IMR-90 (cell line): ENCODE measurements at regions not wholly inside any gene's neighbourhood (a gene's known extent, or its start where the extent isn't known, plus 50 kb on each side); places are given as distances from the start of the nearest gene placed in this dataset.

Experiments
- ATAC-seq: fragments of 200-7000 bp; cut with Tn5 transposase; 2 replicates; pipeline ENCODE4 v1.9.1; 2020; ENCODE audit warnings: low read depth, mild to moderate bottlenecking, moderate library complexity
- BruUV-seq: library from RNA; stranded (reverse); fragments of 400-500 nt; replicated peaks from 2 replicates; lab custom pipeline; 2021; lab: Mats Ljungman, UMichigan
- CTCF ChIA-PET: fragments of 300-600 bp; formaldehyde crosslinking; extraction: SDS; loops from one replicate; lab custom pipeline; 2021; ENCODE audit warnings: antibody characterized with exemption; lab: Yijun Ruan, JAX
- POLR2A ChIA-PET: fragments of 300-600 bp; sonication (Branson Sonifier 250); formaldehyde crosslinking; loops from one replicate; lab custom pipeline; 2022; ENCODE audit warnings: antibody characterized with exemption; ENCODE audit not compliant: unreplicated experiment; lab: Charles Lee
- DNase-seq: peaks from one replicate; pipeline ENCODE4 v3.0.0; 2013
- H2AFZ ChIP-seq: replicated peaks from 2 replicates; pipeline ENCODE3; 2013; ENCODE audit warnings: low read length, mild to moderate bottlenecking; ENCODE audit not compliant: poor library complexity
- H2AK5ac ChIP-seq: 2 replicates; pipeline ENCODE4 v1.6.1; 2013; ENCODE audit warnings: low read depth, low read length, inconsistent platforms
- H2AK9ac ChIP-seq: replicated peaks from 2 replicates; pipeline ENCODE3; 2013; ENCODE audit warnings: mild to moderate bottlenecking, low read depth, low read length, moderate library complexity; ENCODE audit not compliant: poor library complexity
- H2BK120ac ChIP-seq: 2 replicates; pipeline ENCODE4 v1.6.1; 2013; ENCODE audit warnings: low read depth, low read length, inconsistent platforms
- H2BK15ac ChIP-seq: 3 replicates; pipeline ENCODE4 v1.6.1; 2013; ENCODE audit warnings: low read depth, low read length, inconsistent platforms
- H2BK20ac ChIP-seq: 2 replicates; pipeline ENCODE4 v1.6.1; 2013; ENCODE audit warnings: low read depth, mild to moderate bottlenecking, inconsistent platforms, low read length, moderate library complexity
- H2BK5ac ChIP-seq: 2 replicates; pipeline ENCODE4 v1.6.1; 2013; ENCODE audit warnings: mild to moderate bottlenecking, low read depth, low read length, inconsistent platforms; ENCODE audit not compliant: poor library complexity, severe bottlenecking
- H3K14ac ChIP-seq: replicated peaks from 2 replicates; pipeline ENCODE4 v1.6.1; 2013; ENCODE audit warnings: low read depth, low read length, inconsistent platforms
- H3K18ac ChIP-seq: 2 replicates; pipeline ENCODE4 v1.6.1; 2013; ENCODE audit warnings: low read depth, low read length, control low read depth
- H3K23ac ChIP-seq: 2 replicates; pipeline ENCODE4 v1.6.1; 2013; ENCODE audit warnings: low read depth, low read length, inconsistent platforms
- H3K27ac ChIP-seq: 2 replicates; pipeline ENCODE4 v1.5.1; 2013; ENCODE audit warnings: mild to moderate bottlenecking, control low read depth, low read length; ENCODE audit not compliant: insufficient read depth
- H3K27me3 ChIP-seq: 2 replicates; pipeline ENCODE4 v1.6.1; 2013; ENCODE audit warnings: low read length; ENCODE audit not compliant: control insufficient read depth, insufficient read depth
- H3K36me3 ChIP-seq: 2 replicates; pipeline ENCODE4 v1.6.1; 2013; ENCODE audit warnings: low read length, mixed read lengths; ENCODE audit not compliant: control insufficient read depth, insufficient read depth
- H3K4ac ChIP-seq: 2 replicates; pipeline ENCODE4 v1.6.1; 2013; ENCODE audit warnings: low read depth, low read length, inconsistent platforms
- H3K4me1 ChIP-seq: 2 replicates; pipeline ENCODE4 v1.6.1; 2013; ENCODE audit warnings: low read length, mixed read lengths; ENCODE audit not compliant: control insufficient read depth, insufficient read depth
- H3K4me2 ChIP-seq: 2 replicates; pipeline ENCODE4 v1.6.1; 2013; ENCODE audit warnings: low read depth, mild to moderate bottlenecking, control low read depth, low read length, moderate library complexity
- H3K4me3 ChIP-seq: 2 replicates; pipeline ENCODE4 v1.5.1; 2013; ENCODE audit warnings: low read depth, mild to moderate bottlenecking, control low read depth, low read length, moderate library complexity; ENCODE audit not compliant: insufficient read depth
- H3K56ac ChIP-seq: 2 replicates; pipeline ENCODE4 v1.6.1; 2013; ENCODE audit warnings: low read length, inconsistent platforms; ENCODE audit not compliant: insufficient read depth; ENCODE audit errors: extremely low read depth
- H3K79me1 ChIP-seq, 2 experiments: 2 replicates each; pipeline ENCODE4 v1.6.1; 2013; ENCODE audit warnings: low read length in 2 of 2, inconsistent platforms in 1 of 2, low read depth in 1 of 2
- H3K9ac ChIP-seq: 2 replicates; pipeline ENCODE4 v1.6.1; 2013; ENCODE audit warnings: low read depth, low read length, control low read depth
- H3K9me1 ChIP-seq: 2 replicates; pipeline ENCODE4 v1.6.1; 2013; ENCODE audit warnings: low read length, inconsistent platforms; ENCODE audit not compliant: insufficient read depth
- H3K9me3 ChIP-seq: 2 replicates; pipeline ENCODE4 v1.6.1; 2013; ENCODE audit warnings: low read length; ENCODE audit not compliant: control insufficient read depth, insufficient read depth
- H4K20me1 ChIP-seq: 2 replicates; pipeline ENCODE4 v1.6.1; 2013; ENCODE audit warnings: low read length, inconsistent platforms; ENCODE audit not compliant: insufficient read depth
- H4K5ac ChIP-seq: 2 replicates; pipeline ENCODE4 v1.6.1; 2013; ENCODE audit warnings: mild to moderate bottlenecking, low read depth, low read length, control low read depth
- H4K8ac ChIP-seq, 2 experiments: 2 replicates each; pipeline ENCODE4 v1.6.1; 2013; ENCODE audit warnings: low read depth in 2 of 2, low read length in 2 of 2, control low read depth in 1 of 2, inconsistent platforms in 1 of 2
- H4K91ac ChIP-seq: 2 replicates; pipeline ENCODE4 v1.6.1; 2013; ENCODE audit warnings: low read depth, low read length, inconsistent platforms; ENCODE audit not compliant: insufficient read depth
- BHLHE40 ChIP-seq: fragments of 150-350 bp; IDR thresholded peaks from 2 replicates; pipeline ENCODE4 v1.6.1; 2016; ENCODE audit warnings: mild to moderate bottlenecking, low read depth, low read length
- CEBPB ChIP-seq: IDR thresholded peaks from 2 replicates; pipeline ENCODE4 v1.6.1; 2012; ENCODE audit warnings: low read depth, low read length, improper control_type of control experiment
- CHD1 ChIP-seq: IDR thresholded peaks from 2 replicates; pipeline ENCODE4 v1.6.1; 2012; ENCODE audit warnings: low read depth, low read length, improper control_type of control experiment
- FOS ChIP-seq: fragments of 150-350 bp; IDR thresholded peaks from 2 replicates; pipeline ENCODE4 v1.6.1; 2016; ENCODE audit warnings: low read depth, low read length
- MAFK ChIP-seq: IDR thresholded peaks from 2 replicates; pipeline ENCODE4 v1.6.1; 2012; ENCODE audit warnings: low read depth, low read length, improper control_type of control experiment
- MAZ ChIP-seq: IDR thresholded peaks from 2 replicates; pipeline ENCODE4 v1.6.1; 2012; ENCODE audit warnings: low read depth, mild to moderate bottlenecking, low read length, improper control_type of control experiment, moderate library complexity, borderline replicate concordance
- MXI1 ChIP-seq: IDR thresholded peaks from 2 replicates; pipeline ENCODE4 v1.6.1; 2012; ENCODE audit warnings: low read depth, mild to moderate bottlenecking, low read length, moderate library complexity, borderline replicate concordance
- NFE2L2 ChIP-seq: fragments of 150-350 bp; IDR thresholded peaks from 2 replicates; pipeline ENCODE4 v1.6.1; 2016; ENCODE audit warnings: low read depth, mild to moderate bottlenecking, low read length
- POLR2A ChIP-seq: IDR thresholded peaks from 2 replicates; pipeline ENCODE4 v1.6.1; 2012; ENCODE audit warnings: mild to moderate bottlenecking, low read depth, low read length
- RAD21 ChIP-seq: IDR thresholded peaks from 2 replicates; pipeline ENCODE4 v1.6.1; 2012; ENCODE audit warnings: low read length, improper control_type of control experiment
- RCOR1 ChIP-seq: IDR thresholded peaks from 2 replicates; pipeline ENCODE4 v1.6.1; 2012; ENCODE audit warnings: mild to moderate bottlenecking, low read length, improper control_type of control experiment; ENCODE audit not compliant: insufficient replicate concordance
- RFX5 ChIP-seq: IDR thresholded peaks from 2 replicates; pipeline ENCODE4 v1.8.0; 2012; ENCODE audit warnings: low read depth, mild to moderate bottlenecking, low read length, moderate library complexity
- SMC3 ChIP-seq: fragments of 150-350 bp; IDR thresholded peaks from 2 replicates; pipeline ENCODE4 v1.6.1; 2016; ENCODE audit warnings: low read depth, mild to moderate bottlenecking, antibody characterized with exemption, low read length, moderate library complexity
- WGBS, 2 experiments: methylation state at CpG; one replicate each; pipeline versions ENCODE4 v1.1.5 to v1.1.7; 2013; ENCODE audit warnings: missing lambda C conversion rate in 2 of 2; ENCODE audit not compliant: insufficient read length in 1 of 2; ENCODE audit errors: extremely low coverage in 2 of 2; 5-methylcytosine and 5-hydroxymethylcytosine counted together
- dilution Hi-C: fragments of 300-500 bp; cut with HindIII; formaldehyde crosslinking; loops from one replicate; pipeline ENCODE4 v1.14.3; 2018; ENCODE audit warnings: low sequenced_read_pairs; ENCODE audit not compliant: unreplicated experiment
- in situ Hi-C: fragments of 300-500 bp; cut with MboI; formaldehyde crosslinking; loops from 3 replicates; pipeline ENCODE4 v1.14.3; 2019; ENCODE audit warnings: low sequenced_read_pairs, inconsistent platforms, mixed read lengths
- intact Hi-C: fragments of 100-400 bp; cut with micrococcal nuclease; formaldehyde crosslinking; loops from 2 replicates; pipeline ENCODE4 v1.10.0; 2022
- TF ChIP-seq, protein P1 (sequence below): fragments of 150-350 bp; IDR thresholded peaks from 2 replicates; pipeline ENCODE4 v1.6.1; 2017; ENCODE audit warnings: mild to moderate bottlenecking, antibody characterized with exemption, low read length, low read depth
- TF ChIP-seq, protein P2 (sequence below): fragments of 150-350 bp; IDR thresholded peaks from 2 replicates; pipeline ENCODE4 v1.6.1; 2016; ENCODE audit warnings: low read depth, mild to moderate bottlenecking, low read length, moderate library complexity, borderline replicate concordance
- TF ChIP-seq, protein P3 (sequence below): conservative IDR thresholded peaks from 2 replicates; pipeline ENCODE4 v1.5.1; 2012; ENCODE audit warnings: mild to moderate bottlenecking, low read depth, low read length, improper control_type of control experiment

DNA sequence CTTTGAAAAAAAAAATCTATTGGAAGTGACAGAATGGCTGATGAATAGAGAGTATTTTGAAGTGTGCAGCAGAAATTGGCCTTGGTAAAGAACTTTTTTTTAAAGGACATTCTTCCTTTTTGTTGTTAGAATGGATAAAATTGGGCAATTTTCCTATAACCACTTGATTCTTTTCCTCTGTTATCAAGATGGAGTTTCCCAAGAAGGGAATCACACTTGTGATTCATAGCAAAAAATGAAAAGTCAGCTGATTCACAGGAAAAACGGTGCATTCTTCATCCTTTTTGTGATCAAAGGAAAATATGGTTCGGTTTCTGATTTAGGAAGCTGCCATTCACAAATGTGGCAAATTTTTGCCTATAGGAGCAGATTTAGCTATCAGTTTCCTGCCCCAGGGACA, 486.8 kb downstream of the GBE1 start:
- no peak overlapping the region for H2AK5ac ChIP-seq
- ATAC-seq = no peak

More for the DNA sequence above, 486.8 kb downstream of the GBE1 start:
- H3K4me2 ChIP-seq = no peak overlapping the region
- H3K4me3 ChIP-seq = no peak overlapping the region
- H3K36me3 ChIP-seq = no peaks in the 10 kb centered on the region
- no peaks in the 10 kb centered on the region for H3K79me1 ChIP-seq
- CTCF ChIA-PET = no interaction called here
- dilution Hi-C loops (no loop called here), in situ Hi-C loops (no loop called here), intact Hi-C loops (no loop called here)
- DNase-seq = no peak
- no peak overlapping the region for H2BK20ac ChIP-seq
- TF ChIP-seq, protein P1, sequence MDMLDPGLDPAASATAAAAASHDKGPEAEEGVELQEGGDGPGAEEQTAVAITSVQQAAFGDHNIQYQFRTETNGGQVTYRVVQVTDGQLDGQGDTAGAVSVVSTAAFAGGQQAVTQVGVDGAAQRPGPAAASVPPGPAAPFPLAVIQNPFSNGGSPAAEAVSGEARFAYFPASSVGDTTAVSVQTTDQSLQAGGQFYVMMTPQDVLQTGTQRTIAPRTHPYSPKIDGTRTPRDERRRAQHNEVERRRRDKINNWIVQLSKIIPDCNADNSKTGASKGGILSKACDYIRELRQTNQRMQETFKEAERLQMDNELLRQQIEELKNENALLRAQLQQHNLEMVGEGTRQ = no peak
- TF ChIP-seq MAFK (no peak), NFE2L2 (no peak), RAD21 (no peak), BHLHE40 (no peak), RFX5 (no peak), MAZ (no peak), CHD1 (no peak), RCOR1 (no peak), POLR2A (no peak), CEBPB (no peak), FOS (no peak), SMC3 (no peak), MXI1 (no peak)
- TF ChIP-seq, protein P2, sequence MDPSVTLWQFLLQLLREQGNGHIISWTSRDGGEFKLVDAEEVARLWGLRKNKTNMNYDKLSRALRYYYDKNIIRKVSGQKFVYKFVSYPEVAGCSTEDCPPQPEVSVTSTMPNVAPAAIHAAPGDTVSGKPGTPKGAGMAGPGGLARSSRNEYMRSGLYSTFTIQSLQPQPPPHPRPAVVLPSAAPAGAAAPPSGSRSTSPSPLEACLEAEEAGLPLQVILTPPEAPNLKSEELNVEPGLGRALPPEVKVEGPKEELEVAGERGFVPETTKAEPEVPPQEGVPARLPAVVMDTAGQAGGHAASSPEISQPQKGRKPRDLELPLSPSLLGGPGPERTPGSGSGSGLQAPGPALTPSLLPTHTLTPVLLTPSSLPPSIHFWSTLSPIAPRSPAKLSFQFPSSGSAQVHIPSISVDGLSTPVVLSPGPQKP = no peak
- TF ChIP-seq, protein P3, sequence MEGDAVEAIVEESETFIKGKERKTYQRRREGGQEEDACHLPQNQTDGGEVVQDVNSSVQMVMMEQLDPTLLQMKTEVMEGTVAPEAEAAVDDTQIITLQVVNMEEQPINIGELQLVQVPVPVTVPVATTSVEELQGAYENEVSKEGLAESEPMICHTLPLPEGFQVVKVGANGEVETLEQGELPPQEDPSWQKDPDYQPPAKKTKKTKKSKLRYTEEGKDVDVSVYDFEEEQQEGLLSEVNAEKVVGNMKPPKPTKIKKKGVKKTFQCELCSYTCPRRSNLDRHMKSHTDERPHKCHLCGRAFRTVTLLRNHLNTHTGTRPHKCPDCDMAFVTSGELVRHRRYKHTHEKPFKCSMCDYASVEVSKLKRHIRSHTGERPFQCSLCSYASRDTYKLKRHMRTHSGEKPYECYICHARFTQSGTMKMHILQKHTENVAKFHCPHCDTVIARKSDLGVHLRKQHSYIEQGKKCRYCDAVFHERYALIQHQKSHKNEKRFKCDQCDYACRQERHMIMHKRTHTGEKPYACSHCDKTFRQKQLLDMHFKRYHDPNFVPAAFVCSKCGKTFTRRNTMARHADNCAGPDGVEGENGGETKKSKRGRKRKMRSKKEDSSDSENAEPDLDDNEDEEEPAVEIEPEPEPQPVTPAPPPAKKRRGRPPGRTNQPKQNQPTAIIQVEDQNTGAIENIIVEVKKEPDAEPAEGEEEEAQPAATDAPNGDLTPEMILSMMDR = no peak
- POLR2A ChIA-PET = no interaction called here
- H4K5ac ChIP-seq = no peak overlapping the region
- H2BK15ac ChIP-seq = no peak overlapping the region
- no peaks in the 10 kb centered on the region for H4K20me1 ChIP-seq
- no peak overlapping the region for H2BK120ac ChIP-seq
- H3K9me1 ChIP-seq = no peaks in the 10 kb centered on the region
- H3K56ac ChIP-seq = no peak overlapping the region
- no peak overlapping the region for H3K18ac ChIP-seq
- no peaks in the 10 kb centered on the region for H3K9me3 ChIP-seq
- H3K4ac ChIP-seq = no peak overlapping the region
- no peak overlapping the region for H4K8ac ChIP-seq
- 40% methylated on average over 1 of the region's 2 CpGs; no CpG with 5 or more reads in 1 of the 2 experiments for WGBS, 2 experiments
- no peak overlapping the region for H3K27ac ChIP-seq
- H3K4me1 ChIP-seq = no peaks in the 10 kb centered on the region
- H4K91ac ChIP-seq = no peak overlapping the region
- BruUV-seq = no TSS peak
- H2BK5ac ChIP-seq = no peak overlapping the region
- no peaks in the 10 kb centered on the region for H3K27me3 ChIP-seq
- H3K23ac ChIP-seq = no peak overlapping the region
- no peak overlapping the region for H2AK9ac ChIP-seq
- no peak overlapping the region for H3K14ac ChIP-seq
- H3K9ac ChIP-seq = no peak overlapping the region
- no peak overlapping the region for H2AFZ ChIP-seq
